Adrenal gland (tissue), 5 donors: ENCODE measurements at regions not wholly inside any gene's neighbourhood (a gene's known extent, or its start where the extent isn't known, plus 50 kb on each side); places are given as distances from the start of the nearest gene placed in this dataset.
A peak's percentile ranks its signal among the peaks of the same experiment; 100 is the strongest.

Source experiments
- POLR2A ChIP-seq, 2 donors: fragments of 450-650 bp; IDR thresholded peaks; one replicate each; pipeline ENCODE4 v1.6.1; 2017; ENCODE audit warnings: antibody characterized with exemption in 2 of 2, mild to moderate bottlenecking in 2 of 2, moderate library complexity in 1 of 2
- TF ChIP-seq, protein P1 (sequence below), 6 experiments: fragments of 450-650 bp in 4 of 6; fragments of 200-600 bp in 2 of 6; sonication (generic) in 1 of 6; IDR thresholded peaks; 1 replicate in 5 of 6; 2 replicates in 1 of 6; pipeline versions ENCODE4 v1.5.1 to v1.8.0; 2016 to 2021; ENCODE audit warnings: antibody characterized with exemption in 6 of 6, mild to moderate bottlenecking in 2 of 6, moderate library complexity in 1 of 6
- donor health status: DM: no; HTN: no; CAD: no.

DNA sequence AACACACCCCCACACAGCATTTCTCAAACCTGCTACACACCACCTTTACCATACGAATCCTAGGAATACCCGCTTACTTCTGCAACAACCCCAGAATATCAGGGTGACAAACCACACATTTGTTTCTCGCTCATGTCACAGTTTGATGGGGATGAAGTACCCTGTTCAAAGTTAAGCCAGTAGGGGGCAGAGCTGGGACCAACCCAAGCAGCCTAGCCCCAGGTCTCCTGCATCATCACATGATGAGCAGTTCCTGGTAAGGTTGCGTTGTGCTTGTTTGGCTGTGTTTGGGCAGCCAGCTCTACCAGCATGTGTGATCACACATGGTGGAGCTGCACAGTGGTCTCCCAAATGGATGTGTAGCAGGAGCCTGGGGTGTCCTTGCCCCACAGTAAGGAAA is 103.6 kb upstream of the C16orf82 start:
- TF ChIP-seq, protein P1, sequence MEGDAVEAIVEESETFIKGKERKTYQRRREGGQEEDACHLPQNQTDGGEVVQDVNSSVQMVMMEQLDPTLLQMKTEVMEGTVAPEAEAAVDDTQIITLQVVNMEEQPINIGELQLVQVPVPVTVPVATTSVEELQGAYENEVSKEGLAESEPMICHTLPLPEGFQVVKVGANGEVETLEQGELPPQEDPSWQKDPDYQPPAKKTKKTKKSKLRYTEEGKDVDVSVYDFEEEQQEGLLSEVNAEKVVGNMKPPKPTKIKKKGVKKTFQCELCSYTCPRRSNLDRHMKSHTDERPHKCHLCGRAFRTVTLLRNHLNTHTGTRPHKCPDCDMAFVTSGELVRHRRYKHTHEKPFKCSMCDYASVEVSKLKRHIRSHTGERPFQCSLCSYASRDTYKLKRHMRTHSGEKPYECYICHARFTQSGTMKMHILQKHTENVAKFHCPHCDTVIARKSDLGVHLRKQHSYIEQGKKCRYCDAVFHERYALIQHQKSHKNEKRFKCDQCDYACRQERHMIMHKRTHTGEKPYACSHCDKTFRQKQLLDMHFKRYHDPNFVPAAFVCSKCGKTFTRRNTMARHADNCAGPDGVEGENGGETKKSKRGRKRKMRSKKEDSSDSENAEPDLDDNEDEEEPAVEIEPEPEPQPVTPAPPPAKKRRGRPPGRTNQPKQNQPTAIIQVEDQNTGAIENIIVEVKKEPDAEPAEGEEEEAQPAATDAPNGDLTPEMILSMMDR (IDR thresholded peaks at IDR 0.05): peak; percentile 23 to 49 (median 35)
- no peak for TF ChIP-seq POLR2A (IDR thresholded peaks at IDR 0.05)
